ENCODE measurements at regions not wholly inside any gene's neighbourhood (a gene's known extent, or its start where the extent isn't known, plus 50 kb on each side); places are given as distances from the start of the nearest gene placed in this dataset.
"Not testable (repeated sequence)": the region's sequence is repeated elsewhere in the genome, so short reads cannot be mapped to it uniquely, and the experiment has no call there.

DNA sequence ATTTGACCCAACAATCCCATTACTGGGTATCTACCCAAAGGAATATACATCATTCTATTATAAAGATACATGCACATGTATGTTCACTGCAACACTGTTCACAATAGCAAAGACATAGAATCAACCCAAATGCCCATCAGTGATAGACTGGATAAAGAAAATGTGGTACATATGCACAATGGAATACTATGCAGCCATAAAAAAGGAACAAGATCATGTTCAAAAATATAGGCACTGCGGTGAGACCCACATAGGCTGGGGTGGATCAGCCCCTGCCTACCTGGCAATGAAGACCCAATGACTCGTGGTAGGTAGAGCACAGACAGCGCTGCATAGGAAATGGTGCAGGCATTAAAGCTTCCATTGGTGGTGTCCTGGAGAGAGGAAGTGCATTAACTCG lies 88.6 kb upstream of the NFIL3 start:
- not testable (repeated sequence) for DNase-seq; H3K9ac ChIP-seq (ENCODE audit: insufficient read depth in 1 of 2, low read length in 2 of 2); H3K4me3 ChIP-seq; H3K27ac ChIP-seq (ENCODE audit: low read depth in 1 of 2, low read length in 1 of 2); H3K9me3 ChIP-seq (ENCODE audit: control insufficient read depth in 4 of 4, insufficient read depth in 3 of 4, low read length in 3 of 4); H3K36me3 ChIP-seq (ENCODE audit: control insufficient read depth in 4 of 4, insufficient read depth in 4 of 4, low read length in 4 of 4); H3K4me1 ChIP-seq (ENCODE audit: control insufficient read depth in 5 of 5, insufficient read depth in 5 of 5, low read length in 5 of 5); H3K27me3 ChIP-seq (ENCODE audit: control insufficient read depth in 3 of 3, insufficient read depth in 3 of 3, low read length in 2 of 3); ATAC-seq (ENCODE audit: insufficient read depth, low FRiP score)
- 90 to 93% methylated on average over 4 of the region's 4 CpGs for WGBS, 2 donors

DNA sequence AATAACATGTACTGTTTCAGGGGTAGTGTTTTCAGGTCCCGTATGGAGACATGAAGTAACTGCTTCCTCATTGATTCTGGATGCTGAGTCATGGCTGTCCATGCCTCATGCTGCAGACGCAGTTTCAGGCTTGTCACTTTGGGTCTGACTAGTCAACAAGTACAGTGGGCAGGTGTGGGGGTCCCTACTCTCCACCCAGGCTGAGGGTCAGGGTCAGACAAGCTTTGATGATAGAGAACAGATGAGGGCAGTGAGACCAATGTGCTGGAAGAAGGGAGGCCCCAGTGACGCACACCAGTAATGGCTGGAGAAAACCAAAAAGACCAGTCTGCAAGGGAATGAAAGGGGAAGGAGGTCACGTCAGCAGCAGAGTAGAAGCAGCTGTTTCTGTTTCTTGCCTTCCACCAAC lies 80.0 kb upstream of the NFIL3 start:
- Histone ChIP-seq H3K4me3 (no peak overlapping the region), H3K9ac (ENCODE audit: insufficient read depth in 1 of 2, low read length in 2 of 2) (no peak overlapping the region), H3K9me3 (ENCODE audit: control insufficient read depth in 4 of 4, insufficient read depth in 3 of 4, low read length in 3 of 4) (no peaks in the 10 kb centered on the region), H3K27ac (ENCODE audit: low read depth in 1 of 2, low read length in 1 of 2) (no peak overlapping the region), H3K36me3 (ENCODE audit: control insufficient read depth in 4 of 4, insufficient read depth in 4 of 4, low read length in 4 of 4) (no peaks in the 10 kb centered on the region), H3K27me3 (ENCODE audit: control insufficient read depth in 3 of 3, insufficient read depth in 3 of 3, low read length in 2 of 3) (no peaks in the 10 kb centered on the region), H3K4me1 (ENCODE audit: control insufficient read depth in 5 of 5, insufficient read depth in 5 of 5, low read length in 5 of 5) (peaks cover 0 to 3% (median 0%) of the 10 kb centered on the region in 5 donors)
- DNase-seq: no peak
- no peak for ATAC-seq (ENCODE audit: insufficient read depth, low FRiP score)
- TF ChIP-seq, protein P1, sequence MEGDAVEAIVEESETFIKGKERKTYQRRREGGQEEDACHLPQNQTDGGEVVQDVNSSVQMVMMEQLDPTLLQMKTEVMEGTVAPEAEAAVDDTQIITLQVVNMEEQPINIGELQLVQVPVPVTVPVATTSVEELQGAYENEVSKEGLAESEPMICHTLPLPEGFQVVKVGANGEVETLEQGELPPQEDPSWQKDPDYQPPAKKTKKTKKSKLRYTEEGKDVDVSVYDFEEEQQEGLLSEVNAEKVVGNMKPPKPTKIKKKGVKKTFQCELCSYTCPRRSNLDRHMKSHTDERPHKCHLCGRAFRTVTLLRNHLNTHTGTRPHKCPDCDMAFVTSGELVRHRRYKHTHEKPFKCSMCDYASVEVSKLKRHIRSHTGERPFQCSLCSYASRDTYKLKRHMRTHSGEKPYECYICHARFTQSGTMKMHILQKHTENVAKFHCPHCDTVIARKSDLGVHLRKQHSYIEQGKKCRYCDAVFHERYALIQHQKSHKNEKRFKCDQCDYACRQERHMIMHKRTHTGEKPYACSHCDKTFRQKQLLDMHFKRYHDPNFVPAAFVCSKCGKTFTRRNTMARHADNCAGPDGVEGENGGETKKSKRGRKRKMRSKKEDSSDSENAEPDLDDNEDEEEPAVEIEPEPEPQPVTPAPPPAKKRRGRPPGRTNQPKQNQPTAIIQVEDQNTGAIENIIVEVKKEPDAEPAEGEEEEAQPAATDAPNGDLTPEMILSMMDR (IDR thresholded peaks at IDR 0.05; ENCODE audit: control extremely low read depth, extremely low read depth): no peak
- WGBS, 2 donors: 41 to 61% methylated on average over 4 of the region's 4 CpGs

DNA sequence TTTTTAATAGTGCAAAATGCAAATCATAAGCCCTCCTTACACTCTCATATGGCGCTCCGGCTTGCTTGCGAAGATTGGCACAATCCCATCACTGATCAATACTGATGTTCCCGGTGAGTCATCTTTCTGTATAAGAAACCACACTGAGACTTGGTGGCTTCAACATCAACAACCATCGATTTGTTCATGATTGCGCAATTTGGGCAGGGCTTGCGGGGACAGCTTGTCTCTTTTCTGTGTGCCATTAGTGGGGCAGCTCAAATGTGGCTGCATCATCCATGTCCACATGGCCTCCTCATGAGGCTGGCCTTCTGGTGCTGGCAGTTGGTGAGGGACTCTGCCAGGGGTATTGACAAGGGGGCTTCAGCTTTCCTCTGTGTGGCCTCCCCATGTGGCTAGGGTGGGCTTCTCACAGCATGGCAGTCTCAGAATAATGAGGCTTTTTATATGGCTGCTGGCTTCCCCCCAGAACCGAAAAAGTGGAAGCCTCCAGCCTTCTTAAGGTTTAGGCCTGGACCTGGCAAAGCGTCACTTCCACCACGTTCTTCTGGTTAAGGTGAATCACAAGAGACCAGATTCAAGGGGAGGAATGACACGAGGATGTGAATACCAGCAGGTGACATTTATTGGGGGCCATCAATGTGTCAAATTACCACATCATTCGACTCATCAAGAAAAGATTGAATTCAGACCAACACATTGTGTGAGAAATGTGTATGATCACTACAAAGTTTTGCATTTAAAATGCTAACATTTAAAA lies 79.5 kb upstream of the NFIL3 start:
- Histone ChIP-seq H3K9ac (ENCODE audit: insufficient read depth in 1 of 2, low read length in 2 of 2) (no peak overlapping the region), H3K9me3 (ENCODE audit: control insufficient read depth in 4 of 4, insufficient read depth in 3 of 4, low read length in 3 of 4) (no peaks in the 10 kb centered on the region), H3K4me1 (ENCODE audit: control insufficient read depth in 5 of 5, insufficient read depth in 5 of 5, low read length in 5 of 5) (peaks cover 0 to 3% (median 0%) of the 10 kb centered on the region in 5 donors), H3K36me3 (ENCODE audit: control insufficient read depth in 4 of 4, insufficient read depth in 4 of 4, low read length in 4 of 4) (no peaks in the 10 kb centered on the region), H3K4me3 (no peak overlapping the region), H3K27me3 (ENCODE audit: control insufficient read depth in 3 of 3, insufficient read depth in 3 of 3, low read length in 2 of 3) (no peaks in the 10 kb centered on the region), H3K27ac (ENCODE audit: low read depth in 1 of 2, low read length in 1 of 2) (no peak overlapping the region)
- 91 to 92% methylated on average over 12 of the region's 12 CpGs for WGBS, 2 donors
- ATAC-seq (ENCODE audit: insufficient read depth, low FRiP score) (no peak), DNase-seq (no peak)
- TF ChIP-seq, protein P1 (IDR thresholded peaks at IDR 0.05; ENCODE audit: control extremely low read depth, extremely low read depth): no peak

DNA sequence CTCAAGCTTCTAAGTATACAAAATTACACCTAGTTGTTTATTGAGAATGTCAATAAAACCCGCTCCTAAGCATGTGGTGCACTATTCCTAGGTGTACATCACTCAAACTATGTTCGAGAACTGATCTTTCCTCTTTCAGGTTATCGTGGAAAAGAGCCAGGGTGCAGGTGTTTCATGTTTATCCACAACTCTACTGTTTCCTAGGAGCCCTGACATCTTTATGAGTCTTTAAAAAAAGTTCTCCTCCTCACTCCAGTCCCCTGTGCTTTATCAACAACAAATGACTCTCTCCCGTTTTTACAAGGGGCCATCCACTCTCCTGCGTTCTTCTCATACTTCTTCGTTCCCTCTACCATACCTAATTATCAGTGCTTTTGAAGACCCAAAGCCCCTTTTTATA lies 78.8 kb upstream of the NFIL3 start:
- ATAC-seq (ENCODE audit: insufficient read depth, low FRiP score) (no peak), DNase-seq (no peak)
- Histone ChIP-seq H3K27me3 (ENCODE audit: control insufficient read depth in 3 of 3, insufficient read depth in 3 of 3, low read length in 2 of 3) (no peaks in the 10 kb centered on the region), H3K9ac (ENCODE audit: insufficient read depth in 1 of 2, low read length in 2 of 2) (no peak overlapping the region), H3K4me3 (no peak overlapping the region), H3K27ac (ENCODE audit: low read depth in 1 of 2, low read length in 1 of 2) (no peak overlapping the region), H3K4me1 (ENCODE audit: control insufficient read depth in 5 of 5, insufficient read depth in 5 of 5, low read length in 5 of 5) (no peaks in the 10 kb centered on the region), H3K36me3 (ENCODE audit: control insufficient read depth in 4 of 4, insufficient read depth in 4 of 4, low read length in 4 of 4) (no peaks in the 10 kb centered on the region), H3K9me3 (ENCODE audit: control insufficient read depth in 4 of 4, insufficient read depth in 3 of 4, low read length in 3 of 4) (no peaks in the 10 kb centered on the region)
- 78 to 86% methylated on average over 6 of the region's 6 CpGs for WGBS, 2 donors
- TF ChIP-seq, protein P1 (IDR thresholded peaks at IDR 0.05; ENCODE audit: control extremely low read depth, extremely low read depth): no peak

Data from lung (tissue), 11 donors.